Kidney epithelial cell (primary cell): ENCODE measurements at regions not wholly inside any gene's neighbourhood (a gene's known extent, or its start where the extent isn't known, plus 50 kb on each side); places are given as distances from the start of the nearest gene placed in this dataset.

Experiments used
- DNase-seq: peaks from one replicate; pipeline ENCODE4 v3.0.0-alpha.2; 2010; ENCODE audit warnings: low read depth
- H3K27me3 ChIP-seq: 2 replicates; pipeline ENCODE4 v1.6.0; 2011; ENCODE audit warnings: low read length; ENCODE audit not compliant: control insufficient read depth, insufficient read depth
- H3K36me3 ChIP-seq: 2 replicates; pipeline ENCODE4 v1.5.1; 2011; ENCODE audit warnings: low read length; ENCODE audit not compliant: control insufficient read depth, insufficient read depth
- H3K4me3 ChIP-seq: 2 replicates; pipeline ENCODE4 v1.5.1; 2011; ENCODE audit warnings: low read depth, mild to moderate bottlenecking, control low read depth, low read length
- CTCF ChIP-seq: IDR thresholded peaks from 2 replicates; pipeline ENCODE4 v1.5.1; 2011; ENCODE audit warnings: mild to moderate bottlenecking, moderate library complexity, low read length, control low read depth, inconsistent platforms; ENCODE audit not compliant: insufficient read depth, poor library complexity, severe bottlenecking

- Histone ChIP-seq H3K4me3 (no peak overlapping the region), H3K36me3 (no peaks in the 10 kb centered on the region), H3K27me3 (no peaks in the 10 kb centered on the region)
- no peak for TF ChIP-seq CTCF
- no peak for DNase-seq
Measured at GRCh38 chr5:144567421-144567780, 396.7 kb downstream of the KCTD16 start.

GRCh38 chr5:144566747-144567420 is 396.2 kb downstream of the KCTD16 start:
- Histone ChIP-seq H3K27me3 (no peaks in the 10 kb centered on the region), H3K36me3 (no peaks in the 10 kb centered on the region), H3K4me3 (no peak overlapping the region)
- no peak for DNase-seq
- no peak for TF ChIP-seq CTCF

- Histone ChIP-seq H3K27me3 (no peaks in the 10 kb centered on the region), H3K4me3 (no peak overlapping the region), H3K36me3 (no peaks in the 10 kb centered on the region)
- TF ChIP-seq CTCF, result no peak
- DNase-seq, result no peak
Measured at GRCh38 chr5:144549580-144549979, 378.9 kb downstream of the KCTD16 start.

GRCh38 chr5:144548936-144549335 is 378.3 kb downstream of the KCTD16 start:
- Histone ChIP-seq H3K4me3 (no peak overlapping the region), H3K27me3 (no peaks in the 10 kb centered on the region), H3K36me3 (no peaks in the 10 kb centered on the region)
- DNase-seq, result no peak
- TF ChIP-seq CTCF, result no peak

GRCh38 chr5:144547098-144547499 is 376.4 kb downstream of the KCTD16 start:
- TF ChIP-seq CTCF, result no peak
- no peak for DNase-seq
- H3K36me3 ChIP-seq, result no peaks in the 10 kb centered on the region
- no peaks in the 10 kb centered on the region for H3K27me3 ChIP-seq
- H3K4me3 ChIP-seq, result no peak overlapping the region

GRCh38 chr5:144538845-144539244 is 368.2 kb downstream of the KCTD16 start:
- H3K4me3 ChIP-seq, result no peak overlapping the region
- no peak for TF ChIP-seq CTCF

More at GRCh38 chr5:144538845-144539244, 368.2 kb downstream of the KCTD16 start:
- Histone ChIP-seq H3K27me3 (no peaks in the 10 kb centered on the region), H3K36me3 (no peaks in the 10 kb centered on the region)
- no peak for DNase-seq
